Sigmoid colon (tissue), 3 donors: ENCODE measurements at regions not wholly inside any gene's neighbourhood (a gene's known extent, or its start where the extent isn't known, plus 50 kb on each side); places are given as distances from the start of the nearest gene placed in this dataset.

Source experiments
- POLR2A ChIP-seq, 2 donors: fragments of 450-650 bp; IDR thresholded peaks; one replicate each; pipeline ENCODE4 v1.6.1; 2016; ENCODE audit warnings: antibody characterized with exemption in 2 of 2, mild to moderate bottlenecking in 2 of 2, moderate library complexity in 2 of 2
- TF ChIP-seq, protein P1 (sequence below), 4 experiments: fragments of 450-650 bp in 3 of 4; fragments of 200-600 bp in 1 of 4; IDR thresholded peaks; one replicate each; pipeline ENCODE4 v1.5.1; 2016 to 2019; ENCODE audit warnings: antibody characterized with exemption in 4 of 4, mild to moderate bottlenecking in 3 of 4, moderate library complexity in 2 of 4

DNA sequence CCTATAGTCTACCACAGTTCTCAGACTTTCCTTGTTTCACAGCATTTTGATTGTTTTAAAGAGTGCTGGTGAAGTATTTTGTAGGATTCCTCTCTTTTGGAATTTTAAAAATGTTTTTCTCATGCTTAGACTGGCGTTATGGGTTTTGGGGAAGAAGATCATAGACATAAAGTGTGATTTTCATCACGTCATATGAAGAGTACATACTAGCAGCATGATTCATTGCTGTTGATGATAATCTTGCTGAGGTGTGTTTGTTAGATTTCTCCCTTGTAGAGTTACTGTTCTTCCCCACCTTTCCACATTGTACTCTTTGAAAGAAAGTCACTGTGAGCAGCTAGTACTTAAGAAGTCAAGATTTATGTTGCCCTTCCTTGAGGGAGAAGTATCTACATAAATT lies 396.1 kb upstream of the GNPDA2 start:
- no peak for TF ChIP-seq POLR2A (IDR thresholded peaks at IDR 0.05)
- TF ChIP-seq, protein P1, sequence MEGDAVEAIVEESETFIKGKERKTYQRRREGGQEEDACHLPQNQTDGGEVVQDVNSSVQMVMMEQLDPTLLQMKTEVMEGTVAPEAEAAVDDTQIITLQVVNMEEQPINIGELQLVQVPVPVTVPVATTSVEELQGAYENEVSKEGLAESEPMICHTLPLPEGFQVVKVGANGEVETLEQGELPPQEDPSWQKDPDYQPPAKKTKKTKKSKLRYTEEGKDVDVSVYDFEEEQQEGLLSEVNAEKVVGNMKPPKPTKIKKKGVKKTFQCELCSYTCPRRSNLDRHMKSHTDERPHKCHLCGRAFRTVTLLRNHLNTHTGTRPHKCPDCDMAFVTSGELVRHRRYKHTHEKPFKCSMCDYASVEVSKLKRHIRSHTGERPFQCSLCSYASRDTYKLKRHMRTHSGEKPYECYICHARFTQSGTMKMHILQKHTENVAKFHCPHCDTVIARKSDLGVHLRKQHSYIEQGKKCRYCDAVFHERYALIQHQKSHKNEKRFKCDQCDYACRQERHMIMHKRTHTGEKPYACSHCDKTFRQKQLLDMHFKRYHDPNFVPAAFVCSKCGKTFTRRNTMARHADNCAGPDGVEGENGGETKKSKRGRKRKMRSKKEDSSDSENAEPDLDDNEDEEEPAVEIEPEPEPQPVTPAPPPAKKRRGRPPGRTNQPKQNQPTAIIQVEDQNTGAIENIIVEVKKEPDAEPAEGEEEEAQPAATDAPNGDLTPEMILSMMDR (IDR thresholded peaks at IDR 0.05): no peak
